Small intestine (tissue), 7 donors: ENCODE measurements at regions not wholly inside any gene's neighbourhood (a gene's known extent, or its start where the extent isn't known, plus 50 kb on each side); places are given as distances from the start of the nearest gene placed in this dataset.

ENCODE experiments used
- DNase-seq, 2 donors: peaks; one replicate each; pipeline versions ENCODE4 v3.0.0 to v3.0.0-alpha.2; 2013
- FAIRE-seq: peaks from 2 replicates; lab custom pipeline; 2012; peaks lifted over from hg19 to GRCh38; lab: Jason Lieb, UNC
- H3K27ac ChIP-seq, 3 donors: one replicate each; pipeline ENCODE4 v1.5.1; 2013; ENCODE audit warnings: low read length in 2 of 3, mild to moderate bottlenecking in 2 of 3, control low read depth in 1 of 3, inconsistent platforms in 1 of 3, low read depth in 1 of 3, moderate library complexity in 1 of 3
- H3K27me3 ChIP-seq, 3 donors: one replicate each; pipeline ENCODE4 v1.6.1; 2013; ENCODE audit warnings: low read length in 3 of 3, inconsistent platforms in 1 of 3; ENCODE audit not compliant: control insufficient read depth in 3 of 3, insufficient read depth in 3 of 3
- H3K36me3 ChIP-seq, 3 donors: one replicate each; pipeline ENCODE4 v1.6.1; 2013; ENCODE audit warnings: low read length in 3 of 3, inconsistent platforms in 1 of 3, low read depth in 1 of 3, mild to moderate bottlenecking in 1 of 3, moderate library complexity in 1 of 3; ENCODE audit not compliant: control insufficient read depth in 3 of 3, insufficient read depth in 2 of 3
- H3K4me1 ChIP-seq, 3 donors: one replicate each; pipeline ENCODE4 v1.6.1; 2013; ENCODE audit warnings: low read length in 2 of 3, inconsistent platforms in 1 of 3, low read depth in 1 of 3, mild to moderate bottlenecking in 1 of 3, moderate library complexity in 1 of 3; ENCODE audit not compliant: control insufficient read depth in 3 of 3, insufficient read depth in 2 of 3
- H3K4me3 ChIP-seq, 3 donors: one replicate each; pipeline ENCODE4 v1.5.1; 2013; ENCODE audit warnings: low read length in 3 of 3, control low read depth in 1 of 3, inconsistent platforms in 1 of 3, low read depth in 1 of 3, mild to moderate bottlenecking in 1 of 3, moderate library complexity in 1 of 3
- H3K9me3 ChIP-seq, 2 donors: one replicate each; pipeline ENCODE4 v1.6.1; 2013; ENCODE audit warnings: low read depth in 1 of 2, low read length in 1 of 2; ENCODE audit not compliant: control insufficient read depth in 2 of 2, insufficient read depth in 1 of 2
- WGBS, 3 donors: extraction: QIAGEN DNeasy Blood & Tissue Kit; methylation state at CpG; one replicate each; pipeline ENCODE4 v1.1.7; 2013; 5-methylcytosine and 5-hydroxymethylcytosine counted together
- donor health status: healthy with polysubstance abuse.
- donor health status: control.
- donor health status: control.
- donor health status: Bipolar disorder and iron deficiency.
- donor health status: healthy.

GRCh38 chr5:125967576-125967975, 455.6 kb upstream of the GRAMD2B start:
- no peaks in the 10 kb centered on the region for H3K36me3 ChIP-seq
- H3K27me3 ChIP-seq = no peaks in the 10 kb centered on the region
- no peaks in the 10 kb centered on the region for H3K9me3 ChIP-seq
- no peak overlapping the region for H3K4me3 ChIP-seq
- DNase-seq = no peak
- no peak for FAIRE-seq
- no peaks in the 10 kb centered on the region for H3K4me1 ChIP-seq
- no peak overlapping the region for H3K27ac ChIP-seq

GRCh38 chr5:125969011-125969813, 454.0 kb upstream of the GRAMD2B start:
- no peak overlapping the region for H3K4me3 ChIP-seq
- DNase-seq = no peak
- WGBS, 3 donors = 73 to 75% (median 74%) methylated on average over 6 of the region's 6 CpGs
- H3K36me3 ChIP-seq = no peaks in the 10 kb centered on the region
- H3K4me1 ChIP-seq = no peaks in the 10 kb centered on the region
- no peak for FAIRE-seq
- no peaks in the 10 kb centered on the region for H3K27me3 ChIP-seq
- no peak overlapping the region for H3K27ac ChIP-seq
- no peaks in the 10 kb centered on the region for H3K9me3 ChIP-seq

GRCh38 chr5:125969814-125970171, 453.4 kb upstream of the GRAMD2B start:
- Histone ChIP-seq H3K4me3 (no peak overlapping the region), H3K9me3 (no peaks in the 10 kb centered on the region), H3K36me3 (no peaks in the 10 kb centered on the region), H3K27ac (no peak overlapping the region), H3K27me3 (no peaks in the 10 kb centered on the region), H3K4me1 (no peaks in the 10 kb centered on the region)
- no peak for DNase-seq
- WGBS, 3 donors = 73 to 90% (median 87%) methylated on average over 1 of the region's 1 CpG
- no peak for FAIRE-seq

GRCh38 chr5:125970631-125971307, 452.4 kb upstream of the GRAMD2B start:
- Histone ChIP-seq H3K4me3 (no peak overlapping the region), H3K9me3 (no peaks in the 10 kb centered on the region), H3K27me3 (no peaks in the 10 kb centered on the region), H3K36me3 (no peaks in the 10 kb centered on the region), H3K4me1 (no peaks in the 10 kb centered on the region), H3K27ac (no peak overlapping the region)
- peak in 1 of 2 donors; percentile 2 for DNase-seq
- FAIRE-seq = no peak
- 57 to 73% (median 63%) methylated on average over 7 of the region's 7 CpGs for WGBS, 3 donors

- no peaks in the 10 kb centered on the region for H3K27me3 ChIP-seq
- no peaks in the 10 kb centered on the region for H3K4me1 ChIP-seq
- FAIRE-seq (no peak), DNase-seq (no peak)
- no peaks in the 10 kb centered on the region for H3K9me3 ChIP-seq
- no peaks in the 10 kb centered on the region for H3K36me3 ChIP-seq
- WGBS, 3 donors = 54 to 81% (median 79%) methylated on average over 3 of the region's 3 CpGs
- no peak overlapping the region for H3K27ac ChIP-seq
- no peak overlapping the region for H3K4me3 ChIP-seq
These were observed 450.5 kb upstream of the GRAMD2B start for GRCh38 chr5:125972706-125973105.

- 72 to 75% (median 75%) methylated on average over 3 of the region's 3 CpGs for WGBS, 3 donors
- Histone ChIP-seq H3K4me1 (no peaks in the 10 kb centered on the region), H3K36me3 (no peaks in the 10 kb centered on the region), H3K9me3 (no peaks in the 10 kb centered on the region), H3K27me3 (no peaks in the 10 kb centered on the region), H3K27ac (no peak overlapping the region), H3K4me3 (no peak overlapping the region)
- no peak for DNase-seq
- no peak for FAIRE-seq
These were observed 448.5 kb upstream of the GRAMD2B start for GRCh38 chr5:125974679-125975078.

- H3K27me3 ChIP-seq = no peaks in the 10 kb centered on the region
- no peaks in the 10 kb centered on the region for H3K4me1 ChIP-seq
- DNase-seq = no peak
- H3K36me3 ChIP-seq = no peaks in the 10 kb centered on the region
- no peaks in the 10 kb centered on the region for H3K9me3 ChIP-seq
- H3K4me3 ChIP-seq = no peak overlapping the region
- 72 to 84% (median 82%) methylated on average over 2 of the region's 2 CpGs for WGBS, 3 donors
- FAIRE-seq = no peak
- H3K27ac ChIP-seq = no peak overlapping the region
These were observed 446.7 kb upstream of the GRAMD2B start for GRCh38 chr5:125976421-125977000.

GRCh38 chr5:125978015-125978414, 445.2 kb upstream of the GRAMD2B start:
- no peaks in the 10 kb centered on the region for H3K27me3 ChIP-seq
- H3K4me3 ChIP-seq = no peak overlapping the region
- FAIRE-seq (no peak), DNase-seq (no peak)
- H3K36me3 ChIP-seq = no peaks in the 10 kb centered on the region
- H3K9me3 ChIP-seq = no peaks in the 10 kb centered on the region
- no peaks in the 10 kb centered on the region for H3K4me1 ChIP-seq
- H3K27ac ChIP-seq = no peak overlapping the region
- 79 to 88% (median 82%) methylated on average over 3 of the region's 3 CpGs for WGBS, 3 donors
